Mesendoderm (in vitro differentiated cells): ENCODE measurements at regions not wholly inside any gene's neighbourhood (a gene's known extent, or its start where the extent isn't known, plus 50 kb on each side); places are given as distances from the start of the nearest gene placed in this dataset.

Experiments used
- DNase-seq: peaks from one replicate; pipeline ENCODE4 v3.0.0; 2013
- H2AK5ac ChIP-seq: 2 replicates; pipeline ENCODE4 v1.6.1; 2013; ENCODE audit warnings: low read length, inconsistent platforms
- H2BK120ac ChIP-seq: 2 replicates; pipeline ENCODE4 v1.6.1; 2013; ENCODE audit warnings: low read depth, mild to moderate bottlenecking, low read length, moderate library complexity, mixed read lengths
- H2BK15ac ChIP-seq: replicated peaks from 2 replicates; pipeline ENCODE4 v1.6.1; 2013; ENCODE audit warnings: low read depth, mild to moderate bottlenecking, moderate library complexity
- H2BK5ac ChIP-seq: 2 replicates; pipeline ENCODE4 v1.6.1; 2013; ENCODE audit warnings: low read length, inconsistent platforms
- H3K18ac ChIP-seq: 2 replicates; pipeline ENCODE4 v1.6.1; 2013; ENCODE audit warnings: mild to moderate bottlenecking, low read length, mixed read lengths
- H3K23ac ChIP-seq: one replicate; pipeline ENCODE4 v1.6.1; 2013; ENCODE audit warnings: low read length
- H3K27ac ChIP-seq: 2 replicates; pipeline ENCODE4 v1.5.1; 2013; ENCODE audit warnings: low read depth, mild to moderate bottlenecking, inconsistent platforms, low read length, moderate library complexity
- H3K27me3 ChIP-seq: 2 replicates; pipeline ENCODE4 v1.6.1; 2013; ENCODE audit warnings: low read length, control low read depth, mild to moderate bottlenecking, inconsistent platforms; ENCODE audit not compliant: insufficient read depth, poor library complexity
- H3K36me3 ChIP-seq: 2 replicates; pipeline ENCODE4 v1.6.1; 2013; ENCODE audit warnings: low read length, inconsistent platforms; ENCODE audit not compliant: control insufficient read depth, insufficient read depth
- H3K4ac ChIP-seq: one replicate; pipeline ENCODE4 v1.6.1; 2013; ENCODE audit warnings: low read depth, mild to moderate bottlenecking, low read length, moderate library complexity
- H3K4me1 ChIP-seq: 2 replicates; pipeline ENCODE4 v1.6.1; 2013; ENCODE audit warnings: low read depth, low read length, inconsistent platforms; ENCODE audit not compliant: control insufficient read depth
- H3K4me2 ChIP-seq: 2 replicates; pipeline ENCODE4 v1.6.1; 2013; ENCODE audit warnings: low read length
- H3K4me3 ChIP-seq: 2 replicates; pipeline ENCODE4 v1.5.1; 2013; ENCODE audit warnings: mild to moderate bottlenecking, low read length
- H3K56ac ChIP-seq: one replicate; pipeline ENCODE4 v1.6.1; 2013; ENCODE audit warnings: low read length
- H3K79me1 ChIP-seq: 2 replicates; pipeline ENCODE4 v1.6.1; 2013; ENCODE audit warnings: low read length, inconsistent platforms
- H3K79me2 ChIP-seq: 2 replicates; pipeline ENCODE4 v1.6.1; 2013; ENCODE audit warnings: mild to moderate bottlenecking, low read length; ENCODE audit not compliant: control insufficient read depth, insufficient read depth
- H3K9ac ChIP-seq: 2 replicates; pipeline ENCODE4 v1.6.1; 2013; ENCODE audit warnings: low read length, inconsistent platforms
- H4K5ac ChIP-seq: one replicate; pipeline ENCODE4 v1.6.1; 2013; ENCODE audit warnings: low read length
- H4K8ac ChIP-seq: one replicate; pipeline ENCODE4 v1.6.1; 2013; ENCODE audit warnings: low read depth, mild to moderate bottlenecking, control low read depth, low read length, moderate library complexity
- WGBS: extraction: QIAGEN DNeasy Blood & Tissue Kit; methylation state at CpG from one replicate; pipeline ENCODE4 v1.1.7; 2013; ENCODE audit warnings: low lambda C conversion rate, missing lambda C conversion rate; ENCODE audit not compliant: insufficient coverage; ENCODE audit errors: extremely low coverage; 5-methylcytosine and 5-hydroxymethylcytosine counted together

GRCh38 chr4:1558205-1558604 is 125.9 kb downstream of the FAM53A start:
- Histone ChIP-seq H3K79me2 (no peaks in the 10 kb centered on the region), H2BK15ac (no peak overlapping the region), H4K8ac (no peak overlapping the region), H3K27me3 (no peaks in the 10 kb centered on the region), H3K23ac (no peak overlapping the region), H3K79me1 (no peaks in the 10 kb centered on the region), H3K27ac (no peak overlapping the region), H3K18ac (no peak overlapping the region), H3K56ac (no peak overlapping the region), H3K4me3 (no peak overlapping the region), H3K9ac (no peak overlapping the region), H3K4me1 (no peaks in the 10 kb centered on the region), H4K5ac (no peak overlapping the region), H2AK5ac (no peak overlapping the region), H3K36me3 (no peaks in the 10 kb centered on the region), H2BK120ac (no peak overlapping the region), H3K4me2 (no peak overlapping the region), H3K4ac (no peak overlapping the region), H2BK5ac (no peak overlapping the region)
- WGBS: no CpG with 5 or more reads among the region's 10 CpGs
- DNase-seq: no peak

GRCh38 chr4:1557221-1557597 is 126.9 kb downstream of the FAM53A start:
- Histone ChIP-seq H3K79me1 (no peaks in the 10 kb centered on the region), H3K4ac (no peak overlapping the region), H4K5ac (no peak overlapping the region), H3K56ac (no peak overlapping the region), H3K36me3 (no peaks in the 10 kb centered on the region), H2AK5ac (no peak overlapping the region), H3K9ac (no peak overlapping the region), H3K4me1 (no peaks in the 10 kb centered on the region), H2BK120ac (no peak overlapping the region), H3K27me3 (no peaks in the 10 kb centered on the region), H3K23ac (no peak overlapping the region), H2BK5ac (no peak overlapping the region), H2BK15ac (no peak overlapping the region), H3K18ac (no peak overlapping the region), H4K8ac (no peak overlapping the region), H3K4me2 (no peak overlapping the region), H3K79me2 (no peaks in the 10 kb centered on the region), H3K27ac (no peak overlapping the region), H3K4me3 (no peak overlapping the region)
- WGBS: no CpG with 5 or more reads among the region's 13 CpGs
- no peak for DNase-seq

GRCh38 chr4:1556541-1557220 is 127.4 kb downstream of the FAM53A start:
- no CpG with 5 or more reads among the region's 31 CpGs for WGBS
- H3K18ac ChIP-seq: no peak overlapping the region
- H3K9ac ChIP-seq: no peak overlapping the region

GRCh38 chr4:1554876-1555265 is 129.2 kb downstream of the FAM53A start:
- no peak overlapping the region for H3K4me2 ChIP-seq
- H3K56ac ChIP-seq: no peak overlapping the region
- no peak overlapping the region for H3K27ac ChIP-seq
- no peaks in the 10 kb centered on the region for H3K79me2 ChIP-seq
- no peak overlapping the region for H2BK120ac ChIP-seq
- H3K4me3 ChIP-seq: no peak overlapping the region
- H3K27me3 ChIP-seq: no peaks in the 10 kb centered on the region
- H3K9ac ChIP-seq: no peak overlapping the region
- H4K8ac ChIP-seq: no peak overlapping the region
- H2AK5ac ChIP-seq: no peak overlapping the region
- no peaks in the 10 kb centered on the region for H3K36me3 ChIP-seq
- no CpG with 5 or more reads among the region's 16 CpGs for WGBS
- no peaks in the 10 kb centered on the region for H3K4me1 ChIP-seq
- no peak overlapping the region for H4K5ac ChIP-seq
- no peaks in the 10 kb centered on the region for H3K79me1 ChIP-seq
- no peak overlapping the region for H3K18ac ChIP-seq
- no peak overlapping the region for H3K23ac ChIP-seq
- no peak for DNase-seq
- no peak overlapping the region for H3K4ac ChIP-seq
- H2BK15ac ChIP-seq: no peak overlapping the region
- H2BK5ac ChIP-seq: no peak overlapping the region

More at GRCh38 chr4:1556541-1557220, 127.4 kb downstream of the FAM53A start:
- H3K4me2 ChIP-seq: no peak overlapping the region
- H3K4me3 ChIP-seq: no peak overlapping the region
- H3K4ac ChIP-seq: no peak overlapping the region
- no peak overlapping the region for H3K56ac ChIP-seq
- no peaks in the 10 kb centered on the region for H3K27me3 ChIP-seq
- H2BK120ac ChIP-seq: no peak overlapping the region
- H3K36me3 ChIP-seq: no peaks in the 10 kb centered on the region
- no peaks in the 10 kb centered on the region for H3K4me1 ChIP-seq
- H3K79me1 ChIP-seq: no peaks in the 10 kb centered on the region
- H3K79me2 ChIP-seq: no peaks in the 10 kb centered on the region
- no peak overlapping the region for H3K27ac ChIP-seq
- H2AK5ac ChIP-seq: no peak overlapping the region
- no peak overlapping the region for H3K23ac ChIP-seq
- H2BK15ac ChIP-seq: no peak overlapping the region
- H4K8ac ChIP-seq: no peak overlapping the region
- no peak overlapping the region for H4K5ac ChIP-seq
- H2BK5ac ChIP-seq: no peak overlapping the region
- DNase-seq: no peak

GRCh38 chr4:1554246-1554875 is 129.8 kb downstream of the FAM53A start:
- Histone ChIP-seq H3K27me3 (no peaks in the 10 kb centered on the region), H3K4me3 (no peak overlapping the region), H3K4me1 (no peaks in the 10 kb centered on the region), H2BK120ac (no peak overlapping the region), H2BK15ac (no peak overlapping the region), H3K9ac (no peak overlapping the region), H3K4me2 (no peak overlapping the region), H4K8ac (no peak overlapping the region), H3K23ac (no peak overlapping the region), H2AK5ac (no peak overlapping the region), H4K5ac (no peak overlapping the region), H3K36me3 (no peaks in the 10 kb centered on the region), H3K18ac (no peak overlapping the region), H3K56ac (no peak overlapping the region), H3K27ac (no peak overlapping the region), H3K4ac (no peak overlapping the region), H2BK5ac (no peak overlapping the region), H3K79me2 (no peaks in the 10 kb centered on the region), H3K79me1 (no peaks in the 10 kb centered on the region)
- DNase-seq: no peak
- no CpG with 5 or more reads among the region's 26 CpGs for WGBS

- H3K4me1 ChIP-seq: no peaks in the 10 kb centered on the region
- H3K27me3 ChIP-seq: no peaks in the 10 kb centered on the region
- no peak overlapping the region for H4K5ac ChIP-seq
- no peak overlapping the region for H3K4me3 ChIP-seq
- no peaks in the 10 kb centered on the region for H3K79me1 ChIP-seq
- no peak overlapping the region for H3K4me2 ChIP-seq
- WGBS: no CpG with 5 or more reads among the region's 18 CpGs
- H2BK120ac ChIP-seq: no peak overlapping the region
- H3K4ac ChIP-seq: no peak overlapping the region
- no peak overlapping the region for H3K56ac ChIP-seq
- H2BK15ac ChIP-seq: no peak overlapping the region
- no peaks in the 10 kb centered on the region for H3K79me2 ChIP-seq
- no peak overlapping the region for H3K9ac ChIP-seq
- no peak for DNase-seq
- H3K18ac ChIP-seq: no peak overlapping the region
- no peak overlapping the region for H2AK5ac ChIP-seq
- no peak overlapping the region for H2BK5ac ChIP-seq
- no peak overlapping the region for H3K23ac ChIP-seq
- no peak overlapping the region for H4K8ac ChIP-seq
- no peak overlapping the region for H3K27ac ChIP-seq
- no peaks in the 10 kb centered on the region for H3K36me3 ChIP-seq
Measured at GRCh38 chr4:1553365-1553764, 130.7 kb downstream of the FAM53A start.
